ENCODE measurements at regions not wholly inside any gene's neighbourhood (a gene's known extent, or its start where the extent isn't known, plus 50 kb on each side); places are given as distances from the start of the nearest gene placed in this dataset.

- no peaks in the 10 kb centered on the region for H3K9me3 ChIP-seq (ENCODE audit: low read depth)
- peak; percentile 37 for DNase-seq
- H3K9ac ChIP-seq = no peak overlapping the region
- H3K4me2 ChIP-seq (ENCODE audit: unreplicated experiment) = no peak overlapping the region
- 0 out of 2 replicates have a peak, but pooled peaks cover 6% of the 10 kb centered on the region for H3K4me1 ChIP-seq (ENCODE audit: insufficient read depth)
- no peaks in the 10 kb centered on the region for H3K27me3 ChIP-seq (replicated peaks; ENCODE audit: insufficient read depth)
- in situ Hi-C loops (cut with MboI) = no loop called here
- no peaks in the 10 kb centered on the region for H3K9me2 ChIP-seq (ENCODE audit: insufficient read depth)
- H4K20me1 ChIP-seq (ENCODE audit: insufficient read depth) = no peaks in the 10 kb centered on the region
- H3K27ac ChIP-seq = no peak overlapping the region
- H3K36me3 ChIP-seq (ENCODE audit: low read depth) = no peaks in the 10 kb centered on the region
- WGBS, 2 experiments (ENCODE audit: low coverage in 1 of 2, low lambda C conversion rate in 2 of 2, missing lambda C conversion rate in 2 of 2) = 95 to 96% methylated on average over 1 of the region's 1 CpG
- no peaks in the 10 kb centered on the region for H3F3A ChIP-seq (ENCODE audit: insufficient read depth)
- H3K4me3 ChIP-seq = no peak overlapping the region
- TF ChIP-seq EZH2phosphoT487 (IDR thresholded peaks at IDR 0.05; ENCODE audit: insufficient read depth, low read depth) (no peak), EZH2 (IDR thresholded peaks at IDR 0.05; ENCODE audit: insufficient read depth, poor library complexity, severe bottlenecking) (no peak)
- H3K79me2 ChIP-seq (ENCODE audit: insufficient read depth) = no peaks in the 10 kb centered on the region
- no peak overlapping the region for H2AFZ ChIP-seq
Observed at GRCh38 chr1:209486861-209487593, 96.5 kb upstream of the CAMK1G start.

- Histone ChIP-seq H3K27ac (no peak overlapping the region), H3K27me3 (replicated peaks; ENCODE audit: insufficient read depth) (no peaks in the 10 kb centered on the region), H3K9me3 (ENCODE audit: low read depth) (no peaks in the 10 kb centered on the region), H2AFZ (no peak overlapping the region), H3K79me2 (ENCODE audit: insufficient read depth) (no peaks in the 10 kb centered on the region), H3K4me3 (no peak overlapping the region), H3K9me2 (ENCODE audit: insufficient read depth) (no peaks in the 10 kb centered on the region), H3K4me1 (ENCODE audit: insufficient read depth) (0 out of 2 replicates have a peak, but pooled peaks cover 6% of the 10 kb centered on the region), H3K9ac (no peak overlapping the region), H4K20me1 (ENCODE audit: insufficient read depth) (no peaks in the 10 kb centered on the region), H3K36me3 (ENCODE audit: low read depth) (no peaks in the 10 kb centered on the region), H3K4me2 (ENCODE audit: unreplicated experiment) (no peak overlapping the region), H3F3A (ENCODE audit: insufficient read depth) (no peaks in the 10 kb centered on the region)
- DNase-seq = peak; percentile 46
- TF ChIP-seq EZH2 (IDR thresholded peaks at IDR 0.05; ENCODE audit: insufficient read depth, poor library complexity, severe bottlenecking) (no peak), EZH2phosphoT487 (IDR thresholded peaks at IDR 0.05; ENCODE audit: insufficient read depth, low read depth) (no peak)
- 38 to 39% methylated on average over 3 of the region's 3 CpGs for WGBS, 2 experiments (ENCODE audit: low coverage in 1 of 2, low lambda C conversion rate in 2 of 2, missing lambda C conversion rate in 2 of 2)
- in situ Hi-C loops (cut with MboI) = no loop called here
Observed at GRCh38 chr1:209490013-209490412, 93.5 kb upstream of the CAMK1G start.

GRCh38 chr1:209491031-209491430 is 92.5 kb upstream of the CAMK1G start:
- Histone ChIP-seq H2AFZ (no peak overlapping the region), H3K36me3 (ENCODE audit: low read depth) (no peaks in the 10 kb centered on the region), H3K4me1 (ENCODE audit: insufficient read depth) (0 out of 2 replicates have a peak, but pooled peaks cover 6% of the 10 kb centered on the region), H4K20me1 (ENCODE audit: insufficient read depth) (no peaks in the 10 kb centered on the region), H3K4me3 (no peak overlapping the region), H3K9me2 (ENCODE audit: insufficient read depth) (no peaks in the 10 kb centered on the region), H3K79me2 (ENCODE audit: insufficient read depth) (no peaks in the 10 kb centered on the region), H3F3A (ENCODE audit: insufficient read depth) (no peaks in the 10 kb centered on the region), H3K9ac (no peak overlapping the region), H3K4me2 (ENCODE audit: unreplicated experiment) (no peak overlapping the region), H3K27me3 (replicated peaks; ENCODE audit: insufficient read depth) (no peaks in the 10 kb centered on the region), H3K9me3 (ENCODE audit: low read depth) (no peaks in the 10 kb centered on the region), H3K27ac (no peak overlapping the region)
- 67 to 70% methylated on average over 2 of the region's 2 CpGs for WGBS, 2 experiments (ENCODE audit: low coverage in 1 of 2, low lambda C conversion rate in 2 of 2, missing lambda C conversion rate in 2 of 2)
- TF ChIP-seq EZH2phosphoT487 (IDR thresholded peaks at IDR 0.05; ENCODE audit: insufficient read depth, low read depth) = no peak
- no peak for TF ChIP-seq EZH2 (IDR thresholded peaks at IDR 0.05; ENCODE audit: insufficient read depth, poor library complexity, severe bottlenecking)
- in situ Hi-C loops (cut with MboI) = no loop called here
- no peak for DNase-seq

- DNase-seq = no peak
- 44 to 71% methylated on average over 1 of the region's 1 CpG for WGBS, 2 experiments (ENCODE audit: low coverage in 1 of 2, low lambda C conversion rate in 2 of 2, missing lambda C conversion rate in 2 of 2)
Observed at GRCh38 chr1:209491496-209491895, 92.0 kb upstream of the CAMK1G start.

More at GRCh38 chr1:209491496-209491895, 92.0 kb upstream of the CAMK1G start:
- H3K4me1 ChIP-seq (ENCODE audit: insufficient read depth) = 0 out of 2 replicates have a peak, but pooled peaks cover 6% of the 10 kb centered on the region
- H3F3A ChIP-seq (ENCODE audit: insufficient read depth) = no peaks in the 10 kb centered on the region
- no peaks in the 10 kb centered on the region for H3K36me3 ChIP-seq (ENCODE audit: low read depth)
- H3K4me3 ChIP-seq = no peak overlapping the region
- no peak overlapping the region for H2AFZ ChIP-seq
- H3K4me2 ChIP-seq (ENCODE audit: unreplicated experiment) = no peak overlapping the region
- no peaks in the 10 kb centered on the region for H3K79me2 ChIP-seq (ENCODE audit: insufficient read depth)
- H3K9me2 ChIP-seq (ENCODE audit: insufficient read depth) = no peaks in the 10 kb centered on the region
- in situ Hi-C loops (cut with MboI) = no loop called here
- no peaks in the 10 kb centered on the region for H4K20me1 ChIP-seq (ENCODE audit: insufficient read depth)
- no peak overlapping the region for H3K9ac ChIP-seq
- H3K9me3 ChIP-seq (ENCODE audit: low read depth) = no peaks in the 10 kb centered on the region
- no peaks in the 10 kb centered on the region for H3K27me3 ChIP-seq (replicated peaks; ENCODE audit: insufficient read depth)
- H3K27ac ChIP-seq = no peak overlapping the region
- no peak for TF ChIP-seq EZH2 (IDR thresholded peaks at IDR 0.05; ENCODE audit: insufficient read depth, poor library complexity, severe bottlenecking)
- TF ChIP-seq EZH2phosphoT487 (IDR thresholded peaks at IDR 0.05; ENCODE audit: insufficient read depth, low read depth) = no peak
